Brain microvascular endothelial cell (primary cell): ENCODE measurements at regions not wholly inside any gene's neighbourhood (a gene's known extent, or its start where the extent isn't known, plus 50 kb on each side); places are given as distances from the start of the nearest gene placed in this dataset.

ENCODE experiments used
- DNase-seq: peaks from one replicate; pipeline ENCODE4 v3.0.0-alpha.2; 2020
- H3K27ac ChIP-seq: fragments of 250-450 bp; sonication (Bioruptor Pico); 2 replicates; pipeline ENCODE4 v1.5.1; 2020; ENCODE audit warnings: mild to moderate bottlenecking, moderate library complexity
- H3K27me3 ChIP-seq: fragments of 250-450 bp; sonication (Bioruptor Pico); replicated peaks from 2 replicates; pipeline ENCODE4 v1.5.1; 2020; ENCODE audit warnings: mild to moderate bottlenecking
- H3K36me3 ChIP-seq: fragments of 250-450 bp; sonication (Bioruptor Pico); replicated peaks from 2 replicates; pipeline ENCODE4 v1.5.1; 2020; ENCODE audit warnings: mild to moderate bottlenecking
- H3K4me3 ChIP-seq: 2 replicates; pipeline ENCODE4 v1.5.1; 2011; ENCODE audit warnings: low read depth, mild to moderate bottlenecking, control low read depth, low read length, moderate library complexity
- CTCF ChIP-seq: IDR thresholded peaks from 2 replicates; pipeline ENCODE4 v1.5.1; 2011; ENCODE audit warnings: low read depth, mild to moderate bottlenecking, moderate library complexity, low read length, control low read depth, inconsistent platforms; ENCODE audit errors: missing control alignments
- in situ Hi-C: cut with HindIII; loops from 2 replicates; pipeline ENCODE4 v1.10.0; 2017; ENCODE audit warnings: low sequenced_read_pairs, low pct_ligation_motif_present

- no peaks in the 10 kb centered on the region for H3K27me3 ChIP-seq
- in situ Hi-C loops = no loop called here
- H3K4me3 ChIP-seq = no peak overlapping the region
- H3K36me3 ChIP-seq = no peaks in the 10 kb centered on the region
- H3K27ac ChIP-seq = peak overlapping the region; percentile 61
- DNase-seq = peak; percentile 74
- TF ChIP-seq CTCF = no peak
Measured at GRCh38 chr3:72338082-72338941, 509.9 kb downstream of the SHQ1 start.

- in situ Hi-C loops = no loop called here
- Histone ChIP-seq H3K27me3 (no peaks in the 10 kb centered on the region), H3K4me3 (no peak overlapping the region), H3K36me3 (no peaks in the 10 kb centered on the region), H3K27ac (no peak overlapping the region)
- no peak for TF ChIP-seq CTCF
- DNase-seq = no peak
Measured at GRCh38 chr3:72337480-72337855, 510.8 kb downstream of the SHQ1 start.

- in situ Hi-C loops = no loop called here
- DNase-seq = peak; percentile 56
Measured at GRCh38 chr3:72336821-72337479, 511.3 kb downstream of the SHQ1 start.

GRCh38 chr3:72336114-72336651 lies 512.1 kb downstream of the SHQ1 start:
- TF ChIP-seq CTCF = no peak
- Histone ChIP-seq H3K36me3 (no peaks in the 10 kb centered on the region), H3K27me3 (no peaks in the 10 kb centered on the region), H3K27ac (no peak overlapping the region), H3K4me3 (no peak overlapping the region)
- in situ Hi-C loops = no loop called here
- no peak for DNase-seq

More at GRCh38 chr3:72336821-72337479, 511.3 kb downstream of the SHQ1 start:
- Histone ChIP-seq H3K27me3 (no peaks in the 10 kb centered on the region), H3K27ac (no peak overlapping the region), H3K36me3 (no peaks in the 10 kb centered on the region), H3K4me3 (peak overlapping the region; percentile 15)
- TF ChIP-seq CTCF = no peak

- no peak overlapping the region for H3K4me3 ChIP-seq
- no peak overlapping the region for H3K27ac ChIP-seq
- no peaks in the 10 kb centered on the region for H3K36me3 ChIP-seq
- TF ChIP-seq CTCF = no peak
- no peaks in the 10 kb centered on the region for H3K27me3 ChIP-seq
- DNase-seq = no peak
- in situ Hi-C loops = no loop called here
Measured at GRCh38 chr3:72335458-72336095, 512.7 kb downstream of the SHQ1 start.
